ENCODE measurements at regions not wholly inside any gene's neighbourhood (a gene's known extent, or its start where the extent isn't known, plus 50 kb on each side); places are given as distances from the start of the nearest gene placed in this dataset.
"Not testable (repeated sequence)": the region's sequence is repeated elsewhere in the genome, so short reads cannot be mapped to it uniquely, and the experiment has no call there.

DNA sequence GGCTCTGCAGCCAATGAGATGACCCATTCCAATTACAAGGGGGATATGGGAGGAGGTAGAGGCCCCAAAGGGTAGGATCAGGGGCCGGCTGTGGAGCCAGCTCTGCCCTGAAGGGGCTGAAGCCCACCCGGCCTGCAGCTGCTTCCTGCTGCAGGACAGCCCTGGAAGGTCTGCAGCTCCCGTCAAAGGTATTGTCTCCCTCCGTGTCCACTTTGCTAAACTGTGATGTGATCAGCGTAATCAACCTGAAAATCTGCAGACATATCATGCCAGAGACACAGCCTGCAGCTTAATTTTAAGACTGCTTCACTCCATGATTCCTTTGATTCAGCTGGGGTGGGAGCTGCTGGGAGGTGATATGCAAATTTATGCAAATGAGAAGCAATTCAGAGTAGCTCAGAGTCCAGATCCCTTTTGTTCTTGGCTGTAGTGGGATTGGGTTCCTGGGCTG lies 90.7 kb downstream of the GADD45G start:
- Histone ChIP-seq H3K36me3 (ENCODE audit: control insufficient read depth in 2 of 2, insufficient read depth in 1 of 2, low read length in 2 of 2) (no peaks in the 10 kb centered on the region), H3K4me3 (ENCODE audit: low read depth, low read length) (no peak overlapping the region), H3K9me3 (ENCODE audit: control insufficient read depth, insufficient read depth, low read depth, low read length) (no peaks in the 10 kb centered on the region), H3K27ac (ENCODE audit: extremely low read depth, low read depth, low read length) (no peak overlapping the region), H3K4me1 (ENCODE audit: control insufficient read depth, insufficient read depth, low read length) (no peaks in the 10 kb centered on the region)
- ChIA-PET CTCF (no interaction called here), POLR2A (no interaction called here)
- TF ChIP-seq EGR2 (tag by site-specific recombination; IDR thresholded peaks at IDR 0.05; ENCODE audit: low read depth) (no peak), ZNF510 (tag by site-specific recombination; IDR thresholded peaks at IDR 0.05; ENCODE audit: insufficient replicate concordance) (no peak), ZNF658 (tag by site-specific recombination; IDR thresholded peaks at IDR 0.05) (no peak), ZNF133 (tag by site-specific recombination; IDR thresholded peaks at IDR 0.05) (no peak), KLF1 (tag by site-specific recombination; IDR thresholded peaks at IDR 0.05) (no peak), ZNF548 (tag by site-specific recombination; IDR thresholded peaks at IDR 0.05) (no peak), BCL11A (tag by site-specific recombination; IDR thresholded peaks at IDR 0.05; ENCODE audit: low read depth) (no peak), ZBTB26 (tag by site-specific recombination; optimal IDR thresholded peaks at IDR 0.05) (no peak), ZNF16 (tag by site-specific recombination; IDR thresholded peaks at IDR 0.05; ENCODE audit: low read depth) (no peak), ZNF302 (tag by site-specific recombination; IDR thresholded peaks at IDR 0.05; ENCODE audit: low read depth) (no peak)

GRCh38 chr9:89695979-89696378 lies 91.2 kb downstream of the GADD45G start:
- CTCF ChIA-PET; H3K27ac ChIP-seq (ENCODE audit: extremely low read depth, low read depth, low read length); POLR2A ChIA-PET; H3K9me3 ChIP-seq (ENCODE audit: control insufficient read depth, insufficient read depth, low read depth, low read length); H3K4me1 ChIP-seq (ENCODE audit: control insufficient read depth, insufficient read depth, low read length); H3K4me3 ChIP-seq (ENCODE audit: low read depth, low read length); H3K36me3 ChIP-seq (ENCODE audit: control insufficient read depth in 2 of 2, insufficient read depth in 1 of 2, low read length in 2 of 2): not testable (repeated sequence)

GRCh38 chr9:89696780-89697179 lies 92.0 kb downstream of the GADD45G start:
- Histone ChIP-seq H3K9me3 (ENCODE audit: control insufficient read depth, insufficient read depth, low read depth, low read length) (no peaks in the 10 kb centered on the region), H3K4me1 (ENCODE audit: control insufficient read depth, insufficient read depth, low read length) (no peaks in the 10 kb centered on the region), H3K4me3 (ENCODE audit: low read depth, low read length) (no peak overlapping the region), H3K27ac (ENCODE audit: extremely low read depth, low read depth, low read length) (no peak overlapping the region), H3K36me3 (ENCODE audit: control insufficient read depth in 2 of 2, insufficient read depth in 1 of 2, low read length in 2 of 2) (no peaks in the 10 kb centered on the region)
- CTCF ChIA-PET = no interaction called here
- POLR2A ChIA-PET = no interaction called here
- TF ChIP-seq, protein P1, sequence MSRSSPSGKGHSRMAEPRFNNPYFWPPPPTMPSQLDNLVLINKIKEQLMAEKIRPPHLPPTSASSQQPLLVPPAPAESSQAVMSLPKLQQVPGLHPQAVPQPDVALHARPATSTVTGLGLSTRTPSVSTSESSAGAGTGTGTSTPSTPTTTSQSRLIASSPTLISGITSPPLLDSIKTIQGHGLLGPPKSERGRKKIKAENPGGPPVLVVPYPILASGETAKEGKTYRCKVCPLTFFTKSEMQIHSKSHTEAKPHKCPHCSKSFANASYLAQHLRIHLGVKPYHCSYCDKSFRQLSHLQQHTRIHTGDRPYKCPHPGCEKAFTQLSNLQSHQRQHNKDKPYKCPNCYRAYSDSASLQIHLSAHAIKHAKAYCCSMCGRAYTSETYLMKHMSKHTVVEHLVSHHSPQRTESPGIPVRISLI (tag by site-specific recombination; IDR thresholded peaks at IDR 0.05) = no peak
- TF ChIP-seq ZNF37A (tag by site-specific recombination; IDR thresholded peaks at IDR 0.05) (no peak), ZNF350 (tag by site-specific recombination; IDR thresholded peaks at IDR 0.05) (no peak), ZNF19 (tag by site-specific recombination; IDR thresholded peaks at IDR 0.05; ENCODE audit: low read depth) (no peak), ZNF449 (tag by site-specific recombination; IDR thresholded peaks at IDR 0.05) (no peak), GLI4 (tag by site-specific recombination; IDR thresholded peaks at IDR 0.05) (no peak), ZNF157 (tag by site-specific recombination; IDR thresholded peaks at IDR 0.05) (no peak), BCL11A (tag by site-specific recombination; IDR thresholded peaks at IDR 0.05; ENCODE audit: low read depth) (no peak), ZNF184 (tag by site-specific recombination; IDR thresholded peaks at IDR 0.05) (no peak), ZNF311 (tag by site-specific recombination; IDR thresholded peaks at IDR 0.05; ENCODE audit: borderline replicate concordance) (no peak), REPIN1 (tag by site-specific recombination; IDR thresholded peaks at IDR 0.05; ENCODE audit: low read depth) (no peak), ZNF2 (tag by site-specific recombination; IDR thresholded peaks at IDR 0.05) (no peak), ZNF776 (tag by site-specific recombination; IDR thresholded peaks at IDR 0.05; ENCODE audit: borderline replicate concordance) (no peak), MZF1 (tag by site-specific recombination; IDR thresholded peaks at IDR 0.05; ENCODE audit: borderline replicate concordance) (no peak)
- TF ChIP-seq, protein P2, sequence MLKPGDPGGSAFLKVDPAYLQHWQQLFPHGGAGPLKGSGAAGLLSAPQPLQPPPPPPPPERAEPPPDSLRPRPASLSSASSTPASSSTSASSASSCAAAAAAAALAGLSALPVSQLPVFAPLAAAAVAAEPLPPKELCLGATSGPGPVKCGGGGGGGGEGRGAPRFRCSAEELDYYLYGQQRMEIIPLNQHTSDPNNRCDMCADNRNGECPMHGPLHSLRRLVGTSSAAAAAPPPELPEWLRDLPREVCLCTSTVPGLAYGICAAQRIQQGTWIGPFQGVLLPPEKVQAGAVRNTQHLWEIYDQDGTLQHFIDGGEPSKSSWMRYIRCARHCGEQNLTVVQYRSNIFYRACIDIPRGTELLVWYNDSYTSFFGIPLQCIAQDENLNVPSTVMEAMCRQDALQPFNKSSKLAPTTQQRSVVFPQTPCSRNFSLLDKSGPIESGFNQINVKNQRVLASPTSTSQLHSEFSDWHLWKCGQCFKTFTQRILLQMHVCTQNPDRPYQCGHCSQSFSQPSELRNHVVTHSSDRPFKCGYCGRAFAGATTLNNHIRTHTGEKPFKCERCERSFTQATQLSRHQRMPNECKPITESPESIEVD (tag by site-specific recombination; IDR thresholded peaks at IDR 0.05) = no peak
- TF ChIP-seq, protein P3, sequence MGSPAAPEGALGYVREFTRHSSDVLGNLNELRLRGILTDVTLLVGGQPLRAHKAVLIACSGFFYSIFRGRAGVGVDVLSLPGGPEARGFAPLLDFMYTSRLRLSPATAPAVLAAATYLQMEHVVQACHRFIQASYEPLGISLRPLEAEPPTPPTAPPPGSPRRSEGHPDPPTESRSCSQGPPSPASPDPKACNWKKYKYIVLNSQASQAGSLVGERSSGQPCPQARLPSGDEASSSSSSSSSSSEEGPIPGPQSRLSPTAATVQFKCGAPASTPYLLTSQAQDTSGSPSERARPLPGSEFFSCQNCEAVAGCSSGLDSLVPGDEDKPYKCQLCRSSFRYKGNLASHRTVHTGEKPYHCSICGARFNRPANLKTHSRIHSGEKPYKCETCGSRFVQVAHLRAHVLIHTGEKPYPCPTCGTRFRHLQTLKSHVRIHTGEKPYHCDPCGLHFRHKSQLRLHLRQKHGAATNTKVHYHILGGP (tag by site-specific recombination; IDR thresholded peaks at IDR 0.05) = no peak
